ELR (cell line): ENCODE measurements at regions not wholly inside any gene's neighbourhood (a gene's known extent, or its start where the extent isn't known, plus 50 kb on each side); places are given as distances from the start of the nearest gene placed in this dataset.

Experiments
- DNase-seq: peaks from one replicate; pipeline ENCODE4 v3.0.0-alpha.2; 2015; ENCODE audit warnings: low read depth

DNA sequence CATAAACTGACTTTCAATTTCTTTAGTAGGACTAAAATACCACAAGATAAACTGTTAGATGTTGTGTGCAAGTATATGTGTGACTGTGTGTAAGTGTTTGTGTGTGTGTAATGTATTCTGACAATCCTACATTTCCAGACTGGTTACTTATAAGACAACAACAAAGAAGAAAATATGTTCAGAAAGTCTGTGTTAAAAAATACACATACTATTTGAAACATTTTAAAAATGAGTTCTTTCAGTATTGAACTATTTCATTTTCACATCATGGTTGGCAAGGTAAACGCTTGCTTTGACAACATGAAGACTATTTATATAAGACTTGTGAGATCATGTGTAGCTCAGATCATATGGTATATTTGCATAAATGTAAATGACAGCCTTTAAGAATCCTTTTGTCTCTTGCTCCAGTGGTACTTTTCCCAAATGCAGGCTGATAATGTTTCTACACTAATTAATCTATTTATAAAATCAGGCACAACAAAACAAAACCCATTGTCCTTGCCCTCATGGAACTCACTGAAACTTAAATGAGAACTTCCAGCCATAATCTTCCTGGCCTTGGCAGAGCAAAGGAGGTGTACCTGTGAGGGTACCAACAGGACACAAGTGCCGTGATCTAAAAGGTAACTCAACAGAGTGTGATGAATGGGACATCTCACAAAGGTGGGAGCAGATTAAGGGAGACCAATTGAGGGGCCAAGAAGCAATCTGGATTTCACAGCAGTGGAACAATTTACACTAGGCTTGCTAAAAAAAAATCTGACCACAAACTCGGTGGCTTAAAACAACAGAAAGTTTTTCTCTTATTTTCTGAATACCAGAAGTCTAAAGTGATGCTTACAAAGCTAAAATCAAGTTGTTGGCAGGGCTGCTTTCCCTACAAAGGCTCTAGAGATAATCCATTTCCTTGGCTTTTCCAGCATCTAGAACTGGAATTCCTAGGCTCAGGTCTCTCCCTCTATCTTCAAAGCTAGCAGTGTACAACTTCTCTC is 349.0 kb downstream of the TBC1D4 start:
- DNase-seq: peak; percentile 37

DNA sequence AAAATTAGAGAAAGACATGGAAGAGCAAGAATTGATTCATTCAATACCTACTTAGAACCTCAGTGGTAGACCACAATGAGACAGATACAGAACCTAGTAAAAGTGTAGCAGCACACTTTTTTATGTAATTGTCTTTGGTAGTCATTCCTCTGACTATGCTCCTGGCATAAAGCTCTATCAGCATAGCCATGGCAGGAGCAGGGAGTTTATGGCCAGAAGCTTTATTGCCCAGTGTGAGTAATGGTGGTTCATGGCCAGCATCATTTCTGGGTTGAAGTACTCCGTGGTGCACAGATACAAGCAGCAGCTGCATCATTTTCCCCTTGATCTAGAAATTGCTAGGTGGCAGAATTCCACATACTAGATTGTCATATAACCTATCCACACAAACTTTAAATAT is 352.6 kb downstream of the TBC1D4 start:
- DNase-seq: peak; percentile 30

DNA sequence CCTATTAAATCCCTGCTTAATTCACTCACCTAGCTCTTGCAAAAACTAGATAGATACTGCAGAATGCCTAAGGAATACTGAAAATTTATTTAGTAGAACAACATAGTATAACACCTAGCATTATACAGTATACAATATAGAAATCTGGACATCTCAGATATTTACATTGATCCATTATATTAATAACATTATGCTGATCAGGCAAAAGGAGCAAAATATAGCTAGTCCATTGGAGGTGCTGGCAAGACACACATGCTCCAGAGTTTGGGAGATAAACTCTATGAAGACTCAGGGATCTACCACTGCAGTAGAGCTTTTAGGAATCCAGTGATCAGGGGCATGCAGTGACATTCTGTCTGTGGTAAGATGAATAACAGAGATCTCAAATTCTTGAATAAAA is 357.6 kb downstream of the TBC1D4 start:
- no peak for DNase-seq

GRCh38 chr13:75123428-75123827 is 358.5 kb downstream of the TBC1D4 start:
- no peak for DNase-seq

GRCh38 chr13:75120085-75120484 is 361.9 kb downstream of the TBC1D4 start:
- no peak for DNase-seq

DNA sequence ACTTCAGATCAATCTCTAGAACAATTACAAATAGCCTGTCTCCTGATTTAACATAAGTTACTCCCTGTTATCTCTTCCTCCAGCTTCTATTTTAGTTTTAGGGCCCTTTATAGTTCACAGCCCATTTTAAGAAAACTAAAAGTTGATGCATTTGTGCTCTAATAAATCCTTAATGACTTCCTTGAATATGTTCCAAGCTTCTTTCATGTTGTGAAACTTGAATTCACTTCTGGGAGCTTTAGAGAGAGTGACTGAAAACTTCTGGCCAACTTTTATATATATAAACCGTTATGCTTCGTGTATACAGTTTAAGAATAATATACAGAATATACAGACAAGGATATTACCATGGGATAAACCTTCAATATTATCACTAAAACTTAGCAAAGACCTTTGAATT is 366.8 kb downstream of the TBC1D4 start:
- no peak for DNase-seq

DNA sequence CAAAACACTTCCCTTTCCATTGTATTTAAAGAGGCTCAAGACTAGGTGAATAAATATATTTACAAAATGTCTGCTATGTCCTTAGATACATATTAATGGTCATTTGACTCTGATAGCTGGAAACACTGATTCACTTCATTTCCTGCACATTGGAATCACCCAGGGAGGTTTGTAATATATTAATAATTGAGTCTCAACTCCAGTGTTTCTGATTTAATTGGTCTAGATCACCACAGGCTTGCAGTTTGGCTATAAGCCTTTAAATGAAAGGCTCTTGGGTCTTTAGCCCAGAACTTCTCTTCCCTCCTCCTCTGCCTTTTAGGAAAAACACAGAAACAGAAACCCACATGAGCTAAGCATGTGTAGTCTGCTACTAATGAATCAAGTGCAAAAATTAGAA is 378.0 kb downstream of the TBC1D4 start:
- no peak for DNase-seq

GRCh38 chr13:75102001-75102716 is 379.8 kb downstream of the TBC1D4 start:
- peak; percentile 54 for DNase-seq

GRCh38 chr13:75101348-75101747 is 380.6 kb downstream of the TBC1D4 start:
- no peak for DNase-seq

DNA sequence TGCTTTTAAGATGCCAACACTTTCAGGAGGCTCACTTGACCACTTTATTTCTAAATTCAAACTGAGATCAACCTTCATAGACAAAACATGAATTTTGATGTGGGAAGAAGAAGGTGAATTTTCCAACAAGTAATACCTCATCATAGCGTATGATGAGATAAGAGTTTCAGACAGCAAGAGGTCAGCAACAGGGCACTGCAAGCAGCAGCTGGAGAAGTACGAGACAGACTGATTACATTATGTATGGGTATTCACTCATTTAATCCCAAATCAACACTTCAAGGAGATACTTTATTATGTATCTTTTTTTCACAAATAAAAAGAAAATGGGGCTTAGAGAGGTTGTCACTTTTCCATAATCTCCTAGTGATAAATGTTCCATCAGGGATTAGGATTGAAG is 389.8 kb downstream of the TBC1D4 start:
- no peak for DNase-seq

- no peak for DNase-seq
Observed at GRCh38 chr13:75091718-75092117, 390.3 kb downstream of the TBC1D4 start.

GRCh38 chr13:75090872-75091615 is 390.9 kb downstream of the TBC1D4 start:
- no peak for DNase-seq

GRCh38 chr13:75088915-75089314 is 393.1 kb downstream of the TBC1D4 start:
- DNase-seq: no peak

DNA sequence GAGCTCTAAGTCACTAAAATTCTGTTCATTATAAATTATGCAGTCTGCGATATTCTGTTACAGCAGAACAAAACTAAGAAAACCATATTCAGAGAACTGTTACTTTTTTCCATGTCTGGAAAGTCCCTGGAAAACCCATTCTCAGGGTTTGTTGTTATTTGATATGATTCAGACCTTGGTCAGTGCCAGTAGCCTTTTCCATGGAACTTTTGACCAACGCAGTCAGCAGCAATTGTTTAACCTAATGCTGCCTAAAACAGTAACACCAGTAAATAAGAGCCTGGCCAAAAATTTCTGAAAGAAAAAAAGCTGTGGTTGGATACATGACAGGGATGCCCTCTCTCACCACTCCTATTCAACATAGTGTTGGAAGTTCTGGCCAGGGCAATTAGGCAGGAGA is 402.7 kb downstream of the TBC1D4 start:
- peak; percentile 60 for DNase-seq

GRCh38 chr13:75076476-75076875 is 405.5 kb downstream of the TBC1D4 start:
- no peak for DNase-seq

GRCh38 chr13:75073786-75074185 is 408.2 kb downstream of the TBC1D4 start:
- no peak for DNase-seq

DNA sequence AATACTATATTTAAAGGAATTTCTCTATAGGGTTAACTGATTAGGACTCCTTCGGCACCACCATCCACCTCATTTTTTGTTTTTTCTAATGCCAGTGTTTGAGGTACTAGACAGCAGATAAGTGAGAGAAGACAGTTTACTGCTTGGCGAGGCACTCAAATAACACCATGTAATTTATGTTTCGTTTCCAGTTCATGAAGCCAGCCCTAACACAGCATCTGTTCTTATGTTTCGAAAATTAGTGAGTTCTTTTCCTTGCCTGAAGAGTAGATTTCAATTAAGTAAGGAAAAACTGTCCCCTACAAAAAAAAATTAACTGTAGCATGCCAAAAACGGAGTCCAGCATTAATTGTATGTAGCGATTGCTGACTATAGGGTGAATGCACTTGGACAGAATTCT is 409.1 kb downstream of the TBC1D4 start:
- DNase-seq: no peak

DNA sequence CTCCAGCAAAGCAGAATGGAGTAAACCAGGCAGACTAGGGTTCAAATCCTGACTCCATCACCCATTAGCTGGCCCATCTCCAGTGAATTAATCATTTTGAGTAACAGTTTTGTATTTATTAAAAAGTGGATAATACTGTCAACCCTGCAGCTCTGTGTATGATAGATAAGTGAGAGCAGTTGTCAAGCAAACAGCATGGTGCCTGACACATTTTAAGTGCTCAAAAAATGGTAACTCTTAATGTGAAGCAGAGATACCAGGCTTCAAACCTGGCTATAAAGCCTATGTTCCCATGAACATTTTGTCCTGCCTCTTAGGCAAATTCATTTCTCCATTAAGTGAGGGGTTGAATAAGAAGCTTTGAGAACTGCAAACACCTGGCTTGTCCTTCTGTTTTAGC is 409.6 kb downstream of the TBC1D4 start:
- DNase-seq: no peak

DNA sequence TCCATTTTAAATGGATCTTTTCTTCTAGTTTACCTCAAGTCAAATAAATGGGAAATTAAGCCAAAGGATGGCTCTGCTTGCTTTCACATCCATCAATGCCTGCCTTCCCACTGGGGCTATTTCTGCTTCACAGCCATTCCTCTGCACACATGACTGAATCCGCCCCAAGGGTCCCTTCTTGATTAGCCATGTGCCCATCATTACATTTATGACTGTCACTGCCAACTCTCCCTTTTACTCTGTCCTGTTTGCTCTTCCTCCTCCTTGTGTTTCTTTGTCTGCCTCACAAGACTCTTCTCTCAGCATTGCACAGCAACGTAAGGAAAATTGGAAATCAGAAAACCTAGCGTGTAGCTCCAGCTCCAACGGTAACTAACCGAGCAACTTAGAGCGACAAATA is 410.2 kb downstream of the TBC1D4 start:
- no peak for DNase-seq

- no peak for DNase-seq
Observed at GRCh38 chr13:75071395-75071794, 410.6 kb downstream of the TBC1D4 start.

GRCh38 chr13:75061909-75062308 is 420.1 kb downstream of the TBC1D4 start:
- DNase-seq: peak; percentile 38

DNA sequence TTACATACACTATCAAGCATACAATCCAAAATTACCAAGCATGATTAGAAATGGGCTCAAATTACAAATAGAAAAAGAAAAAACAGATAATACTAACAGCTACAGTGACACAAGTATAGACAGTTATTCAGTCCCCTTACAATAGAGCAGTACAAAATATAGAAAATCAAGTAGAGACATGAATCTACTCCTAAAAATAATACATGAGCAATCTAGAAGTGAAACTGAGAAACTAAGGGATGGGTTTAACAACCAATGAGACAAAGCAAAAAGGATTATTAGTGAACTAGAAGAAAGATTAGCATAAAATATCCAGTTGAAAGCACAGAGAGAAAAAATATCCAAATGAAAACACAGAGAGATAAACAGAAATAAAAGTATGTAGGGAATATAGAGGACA is 426.7 kb downstream of the TBC1D4 start:
- no peak for DNase-seq

GRCh38 chr13:75052616-75053015 is 429.4 kb downstream of the TBC1D4 start:
- no peak for DNase-seq
